GM12892 (cell line): ENCODE measurements at regions not wholly inside any gene's neighbourhood (a gene's known extent, or its start where the extent isn't known, plus 50 kb on each side); places are given as distances from the start of the nearest gene placed in this dataset.

Experiments
- DNase-seq: peaks from one replicate; pipeline ENCODE4 v3.0.0; 2011; ENCODE audit not compliant: insufficient read length
- FAIRE-seq: peaks from 2 replicates; lab custom pipeline; 2011; peaks lifted over from hg19 to GRCh38; lab: Jason Lieb, UNC
- POLR2A ChIP-seq: IDR thresholded peaks from 2 replicates; pipeline ENCODE4 v1.6.1; 2011; ENCODE audit warnings: low read depth, low read length, control low read depth
- POLR2AphosphoS5 ChIP-seq: IDR thresholded peaks from 2 replicates; pipeline ENCODE4 v1.6.1; 2011; ENCODE audit warnings: low read depth, low read length, control low read depth
- TAF1 ChIP-seq: IDR thresholded peaks from 2 replicates; pipeline ENCODE4 v1.6.1; 2011; ENCODE audit warnings: low read depth, mild to moderate bottlenecking, control low read depth, low read length, borderline replicate concordance

- FAIRE-seq, result no peak
- TF ChIP-seq POLR2AphosphoS5 (no peak), TAF1 (no peak), POLR2A (no peak)
- DNase-seq, result no peak
Measured at GRCh38 chr20:12395760-12396159, 478.1 kb downstream of the BTBD3 start.

- no peak for FAIRE-seq
- DNase-seq, result no peak
- TF ChIP-seq POLR2A (no peak), POLR2AphosphoS5 (no peak), TAF1 (no peak)
Measured at GRCh38 chr20:12399110-12399836, 481.6 kb downstream of the BTBD3 start.

- DNase-seq (no peak), FAIRE-seq (no peak)
- TF ChIP-seq TAF1, result no peak
- TF ChIP-seq POLR2A, result no peak
- TF ChIP-seq POLR2AphosphoS5, result no peak
Measured at GRCh38 chr20:12404941-12405340, 487.2 kb downstream of the BTBD3 start.

GRCh38 chr20:12406978-12407377 is 489.3 kb downstream of the BTBD3 start:
- DNase-seq (no peak), FAIRE-seq (no peak)
- no peak for TF ChIP-seq POLR2AphosphoS5
- TF ChIP-seq POLR2A, result no peak
- no peak for TF ChIP-seq TAF1

DNA sequence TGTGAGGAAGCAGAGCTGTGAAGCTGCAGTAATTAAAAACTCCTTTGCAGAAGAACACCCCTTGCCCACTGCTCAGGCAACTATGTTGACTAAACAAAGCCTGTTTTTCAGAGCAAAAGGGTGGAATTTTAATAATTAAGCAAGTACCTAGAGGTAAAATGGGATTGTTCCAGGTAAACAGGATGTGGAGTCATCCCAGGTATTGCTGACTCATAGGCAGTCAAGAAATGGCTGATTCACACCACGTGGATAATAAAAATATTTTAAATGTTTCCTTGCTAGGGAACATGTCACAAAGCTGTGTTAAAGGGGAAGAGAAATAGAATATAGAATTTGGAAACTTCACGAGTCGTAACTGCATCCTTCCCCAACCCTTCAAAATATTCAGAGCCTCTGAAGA is 491.8 kb downstream of the BTBD3 start:
- no peak for FAIRE-seq
- TF ChIP-seq TAF1 (no peak), POLR2A (no peak), POLR2AphosphoS5 (no peak)
- no peak for DNase-seq

GRCh38 chr20:12410783-12411182 is 493.1 kb downstream of the BTBD3 start:
- TF ChIP-seq POLR2AphosphoS5 (no peak), POLR2A (no peak), TAF1 (no peak)
- DNase-seq (no peak), FAIRE-seq (no peak)

DNA sequence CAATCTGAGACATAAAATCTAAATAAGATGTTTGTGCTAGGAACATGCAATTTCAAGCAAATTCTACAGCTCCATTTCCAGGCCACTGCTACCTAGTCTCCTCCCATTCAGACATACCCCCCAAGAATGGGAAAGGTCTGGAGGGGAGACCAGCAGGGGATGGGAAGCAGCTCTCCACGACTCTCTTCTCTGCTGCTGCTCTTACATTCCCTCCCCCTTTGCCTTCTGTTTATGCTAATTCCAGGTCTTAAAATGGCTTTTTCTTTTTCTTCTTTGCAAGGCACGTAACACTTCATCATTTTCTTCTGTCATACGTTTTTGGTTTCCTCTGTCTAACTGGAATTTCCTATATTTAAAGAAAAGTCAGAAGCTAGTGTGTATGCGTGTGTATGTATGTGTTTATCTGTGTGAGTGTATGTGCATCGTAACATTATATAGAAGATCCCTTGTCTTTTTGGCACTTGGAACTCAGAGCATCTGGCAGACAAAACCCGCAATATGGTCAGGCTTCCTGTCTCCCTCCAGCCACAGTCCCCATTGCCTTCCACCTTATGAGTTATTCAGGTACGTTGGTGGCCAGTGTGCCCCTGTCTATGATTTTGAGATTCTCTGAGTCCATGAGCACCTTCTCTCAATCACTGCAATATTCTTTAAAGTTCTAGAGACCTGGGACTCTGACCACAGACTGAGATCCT is 493.7 kb downstream of the BTBD3 start:
- DNase-seq (no peak), FAIRE-seq (no peak)
- no peak for TF ChIP-seq TAF1
- no peak for TF ChIP-seq POLR2AphosphoS5
- no peak for TF ChIP-seq POLR2A

- DNase-seq (no peak), FAIRE-seq (no peak)
- TF ChIP-seq TAF1 (no peak), POLR2AphosphoS5 (no peak), POLR2A (no peak)
Measured at GRCh38 chr20:12413116-12413515, 495.4 kb downstream of the BTBD3 start.

- DNase-seq, result no peak
- FAIRE-seq, result no peak
- TF ChIP-seq POLR2A, result no peak
- no peak for TF ChIP-seq POLR2AphosphoS5
- TF ChIP-seq TAF1, result no peak
Measured at GRCh38 chr20:12414446-12415274, 497.0 kb downstream of the BTBD3 start.

DNA sequence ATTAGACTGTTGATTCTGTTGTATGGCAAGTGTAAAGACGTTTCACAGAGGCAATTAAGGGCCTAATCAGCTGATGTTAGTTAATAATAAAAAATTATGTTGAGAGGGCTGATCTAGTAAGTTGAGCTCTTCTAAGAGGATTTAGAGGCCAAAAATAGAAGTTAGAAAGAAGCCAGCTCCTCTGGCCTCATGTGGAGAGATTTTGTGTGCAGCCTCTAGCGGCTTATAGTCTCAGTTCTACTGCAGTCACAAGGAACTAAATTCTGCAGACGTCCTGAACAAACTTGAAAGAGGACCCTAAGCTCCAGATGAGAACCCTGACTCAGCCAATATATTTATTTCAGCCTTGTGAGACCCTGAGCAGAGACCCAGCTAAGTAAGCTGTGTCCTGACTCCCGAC is 498.6 kb downstream of the BTBD3 start:
- TF ChIP-seq POLR2A (no peak), TAF1 (no peak), POLR2AphosphoS5 (no peak)
- no peak for FAIRE-seq
- no peak for DNase-seq

DNA sequence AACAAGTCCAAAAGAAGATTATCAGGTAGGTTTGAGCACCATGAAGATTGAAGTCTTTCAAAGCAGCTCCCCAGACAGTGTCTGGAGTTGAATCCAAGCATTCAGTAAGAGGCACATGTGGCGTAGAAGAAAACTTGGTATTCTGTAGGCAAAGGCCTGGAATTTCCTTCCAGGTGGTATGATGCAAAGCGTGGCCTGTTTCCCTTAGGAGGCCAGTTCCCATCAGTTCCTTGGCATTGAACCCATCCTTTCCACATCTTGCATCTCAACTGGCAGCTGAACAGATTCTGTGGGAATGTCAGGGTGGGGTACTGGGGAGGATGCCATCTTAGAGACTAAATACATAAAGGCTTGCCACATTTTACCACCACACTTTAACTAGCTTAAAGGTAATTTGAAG is 516.0 kb downstream of the BTBD3 start:
- FAIRE-seq (no peak), DNase-seq (no peak)
- TF ChIP-seq POLR2A (no peak), POLR2AphosphoS5 (no peak), TAF1 (no peak)

- DNase-seq (no peak), FAIRE-seq (no peak)
- TF ChIP-seq TAF1 (no peak), POLR2AphosphoS5 (no peak), POLR2A (no peak)
Measured at GRCh38 chr20:12434672-12435071, 517.0 kb downstream of the BTBD3 start.
